ENCODE measurements at regions not wholly inside any gene's neighbourhood (a gene's known extent, or its start where the extent isn't known, plus 50 kb on each side); places are given as distances from the start of the nearest gene placed in this dataset.
"Not testable (repeated sequence)": the region's sequence is repeated elsewhere in the genome, so short reads cannot be mapped to it uniquely, and the experiment has no call there.

DNA sequence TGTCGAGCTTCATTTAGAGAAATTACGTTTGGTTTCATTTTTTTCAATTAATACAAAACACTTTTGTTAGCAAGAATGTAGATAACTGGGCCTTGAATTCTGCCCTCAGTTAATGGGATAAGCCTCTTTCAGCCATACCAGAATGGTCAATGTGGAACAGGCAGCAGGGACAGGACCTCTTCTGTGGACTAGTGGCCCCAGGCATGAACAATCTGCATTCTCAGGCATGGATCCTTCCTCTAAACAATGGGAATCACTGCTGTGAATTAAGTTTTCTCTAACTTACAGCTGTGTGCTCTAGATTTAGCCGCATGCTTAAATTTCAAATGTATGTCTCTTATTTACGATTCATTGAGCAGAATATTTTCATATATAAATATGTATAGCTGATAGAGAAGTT lies 237.7 kb upstream of the PRKCQ start:
- DNase-seq (ENCODE audit: low spot score): no peak

- no peak for DNase-seq (ENCODE audit: low spot score)
Observed at GRCh38 chr10:6815346-6815745, 235.3 kb upstream of the PRKCQ start.

DNA sequence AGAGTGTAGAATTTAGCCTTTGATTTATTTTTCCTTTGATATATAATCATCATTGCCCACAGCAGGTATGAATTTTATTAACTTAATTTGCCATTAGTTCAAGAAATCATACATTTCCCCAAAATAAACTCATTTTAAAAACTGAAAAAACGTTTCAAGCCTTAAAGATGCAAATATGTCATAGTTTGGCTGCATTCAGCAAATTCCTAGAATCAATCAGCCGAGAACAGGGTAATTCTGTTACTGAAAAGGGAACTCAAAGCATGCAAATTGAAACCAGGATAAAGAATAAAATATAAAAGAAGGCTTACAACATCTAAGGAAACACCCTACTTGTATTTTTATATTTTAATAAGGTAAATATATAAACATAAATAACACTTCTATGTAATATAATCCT lies 233.8 kb upstream of the PRKCQ start:
- no peak for DNase-seq (ENCODE audit: low spot score)

DNA sequence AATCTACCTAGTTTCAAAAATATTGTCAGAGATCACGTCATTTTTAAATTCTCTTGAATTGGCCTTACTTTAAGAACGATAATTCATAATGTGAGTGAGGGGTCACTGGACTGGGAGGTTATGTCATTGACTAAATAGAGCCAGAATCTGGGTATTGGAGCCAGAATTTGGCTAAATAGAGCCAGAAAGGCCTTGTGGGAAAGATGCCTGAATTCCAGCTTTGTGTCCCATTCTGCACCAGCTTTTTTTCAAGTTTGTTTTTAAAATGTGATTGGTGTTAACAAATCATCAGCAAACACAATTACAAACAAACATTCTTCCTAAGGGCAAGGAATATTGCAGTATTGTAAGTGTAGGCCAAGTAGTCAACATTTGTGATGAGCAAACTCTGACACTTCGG lies 233.2 kb upstream of the PRKCQ start:
- DNase-seq (ENCODE audit: low spot score): no peak

- no peak for DNase-seq (ENCODE audit: low spot score)
Observed at GRCh38 chr10:6811153-6811552, 231.1 kb upstream of the PRKCQ start.

GRCh38 chr10:6803427-6803783 lies 223.3 kb upstream of the PRKCQ start:
- no peak for DNase-seq (ENCODE audit: low spot score)

- no peak for DNase-seq (ENCODE audit: low spot score)
Observed at GRCh38 chr10:6802759-6803426, 222.8 kb upstream of the PRKCQ start.

- no peak for DNase-seq (ENCODE audit: low spot score)
Observed at GRCh38 chr10:6796231-6796630, 216.2 kb upstream of the PRKCQ start.

- DNase-seq (ENCODE audit: low spot score): no peak
Observed at GRCh38 chr10:6795541-6795940, 215.5 kb upstream of the PRKCQ start.

DNA sequence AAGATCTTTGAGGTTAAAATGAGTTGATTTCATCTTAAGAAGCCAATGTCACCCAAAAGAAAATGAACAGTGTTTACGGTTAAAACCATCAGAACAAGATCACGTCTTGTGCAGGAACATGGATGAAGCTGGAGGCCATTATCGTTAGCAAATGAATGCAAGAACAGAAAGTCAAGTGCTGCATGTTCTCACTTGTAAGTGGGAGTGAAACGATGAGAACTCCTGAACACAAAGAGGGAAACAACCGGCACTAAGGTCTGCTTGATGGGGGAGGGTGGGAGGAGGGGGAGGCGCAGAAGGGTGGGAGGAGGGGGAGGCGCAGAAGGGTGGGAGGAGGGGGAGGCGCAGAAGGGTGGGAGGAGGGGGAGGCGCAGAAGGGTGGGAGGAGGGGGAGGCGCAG lies 214.8 kb upstream of the PRKCQ start:
- DNase-seq (ENCODE audit: low spot score): not testable (repeated sequence)

GRCh38 chr10:6794441-6794840 lies 214.4 kb upstream of the PRKCQ start:
- DNase-seq (ENCODE audit: low spot score): no peak

DNA sequence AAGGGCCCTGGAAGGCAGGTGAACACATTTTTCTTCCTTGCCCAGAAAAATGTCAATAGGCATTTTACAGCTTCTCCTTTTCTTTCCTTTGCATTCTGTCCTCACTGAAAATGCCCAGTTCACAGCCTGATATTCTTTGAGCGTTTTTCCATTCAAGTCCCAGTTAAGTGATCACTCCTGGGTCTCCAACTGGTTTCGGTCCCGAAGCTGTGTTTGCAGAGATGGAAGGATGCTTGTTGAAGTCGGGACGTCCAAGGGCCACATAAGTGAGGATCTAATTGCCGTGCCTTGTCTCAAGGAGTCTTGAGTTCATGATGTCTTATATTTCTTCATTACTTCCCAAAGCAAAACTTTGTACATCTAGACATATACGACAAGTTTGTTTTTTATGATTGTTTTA lies 208.7 kb upstream of the PRKCQ start:
- DNase-seq (ENCODE audit: low spot score): no peak

- no peak for DNase-seq (ENCODE audit: low spot score)
Observed at GRCh38 chr10:6788231-6788630, 208.2 kb upstream of the PRKCQ start.

DNA sequence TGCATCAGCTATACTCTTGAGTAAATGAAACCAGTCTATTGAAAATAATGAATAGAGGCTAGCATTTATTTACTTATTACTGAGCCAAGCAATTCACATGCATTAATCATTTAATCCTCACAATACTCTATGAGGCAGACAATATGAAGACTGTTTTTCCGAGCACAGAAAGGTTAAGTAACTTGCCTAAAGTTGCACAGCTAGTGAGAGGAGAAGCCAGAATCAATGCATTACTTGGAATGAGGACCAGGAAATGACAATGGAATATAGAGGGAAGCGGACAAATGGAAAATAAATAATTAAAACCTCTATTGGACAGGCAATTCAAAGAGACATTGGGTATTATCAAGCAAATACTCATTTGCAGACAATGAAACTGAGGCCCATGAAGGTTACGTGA lies 207.6 kb upstream of the PRKCQ start:
- DNase-seq (ENCODE audit: low spot score): no peak

DNA sequence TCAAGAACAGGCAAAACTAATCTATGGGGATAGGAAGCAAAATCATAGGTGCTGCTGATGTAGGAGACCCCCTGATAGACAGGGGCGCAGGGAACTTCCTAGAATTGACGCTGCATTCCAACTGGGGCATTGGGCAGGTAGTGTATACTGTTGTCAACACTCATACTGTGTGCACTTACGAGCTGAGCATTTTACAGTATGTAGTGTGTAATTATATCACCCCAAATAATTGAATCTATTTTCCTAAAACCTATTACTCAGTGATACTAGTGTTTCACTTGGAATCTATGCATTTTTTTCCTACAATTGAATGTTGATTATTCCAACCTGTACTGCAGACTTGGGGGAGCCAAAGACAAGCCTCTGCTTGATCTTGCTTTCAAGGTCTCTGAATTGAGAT lies 207.0 kb upstream of the PRKCQ start:
- no peak for DNase-seq (ENCODE audit: low spot score)

- DNase-seq (ENCODE audit: low spot score): peak; percentile 7
Observed at GRCh38 chr10:6786579-6787031, 206.5 kb upstream of the PRKCQ start.

DNA sequence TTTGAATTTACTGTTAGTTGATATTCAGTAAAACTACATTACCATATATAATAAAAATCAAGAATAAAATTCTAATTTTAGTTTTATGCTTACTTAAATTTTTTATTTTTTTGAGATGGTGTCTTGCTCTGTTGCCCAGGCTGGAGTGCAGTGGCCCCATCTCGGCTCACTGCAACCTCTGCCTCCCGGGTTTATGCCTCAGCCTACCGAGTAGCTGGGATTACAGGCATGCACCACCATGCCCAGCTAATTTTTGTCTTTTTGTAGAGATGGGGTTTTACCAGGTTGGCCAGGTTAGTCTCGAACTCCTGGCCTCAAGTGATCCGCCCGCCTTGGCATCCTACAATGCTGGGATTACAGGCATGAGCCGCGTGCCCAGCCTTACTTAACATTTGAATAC lies 204.4 kb upstream of the PRKCQ start:
- DNase-seq (ENCODE audit: low spot score): not testable (repeated sequence)

GRCh38 chr10:6783471-6783870 lies 203.4 kb upstream of the PRKCQ start:
- no peak for DNase-seq (ENCODE audit: low spot score)

DNA sequence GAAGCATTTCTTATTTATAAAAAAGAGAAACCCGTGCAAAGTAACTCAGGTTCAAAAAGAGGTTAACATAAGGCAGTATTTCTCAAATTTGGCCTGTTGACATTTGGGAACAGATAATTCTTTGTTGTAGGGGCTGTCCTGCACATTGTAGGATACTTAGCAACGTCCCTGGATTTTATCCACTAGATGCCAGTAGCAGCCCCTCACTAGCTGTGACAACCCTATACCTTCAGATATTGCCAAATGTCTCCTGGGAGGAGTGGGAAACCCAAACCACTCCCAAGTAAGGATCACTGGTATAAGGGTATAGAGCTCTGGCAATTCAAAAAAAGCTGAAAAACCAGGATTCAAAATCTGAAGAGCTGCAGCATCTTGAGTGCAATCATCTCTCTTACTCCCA lies 202.3 kb upstream of the PRKCQ start:
- no peak for DNase-seq (ENCODE audit: low spot score)

- no peak for DNase-seq (ENCODE audit: low spot score)
Observed at GRCh38 chr10:6781133-6781770, 201.2 kb upstream of the PRKCQ start.

GRCh38 chr10:6780008-6780677 lies 200.1 kb upstream of the PRKCQ start:
- no peak for DNase-seq (ENCODE audit: low spot score)

GRCh38 chr10:6778992-6779701 lies 199.1 kb upstream of the PRKCQ start:
- peak; percentile 87 for DNase-seq (ENCODE audit: low spot score)

DNA sequence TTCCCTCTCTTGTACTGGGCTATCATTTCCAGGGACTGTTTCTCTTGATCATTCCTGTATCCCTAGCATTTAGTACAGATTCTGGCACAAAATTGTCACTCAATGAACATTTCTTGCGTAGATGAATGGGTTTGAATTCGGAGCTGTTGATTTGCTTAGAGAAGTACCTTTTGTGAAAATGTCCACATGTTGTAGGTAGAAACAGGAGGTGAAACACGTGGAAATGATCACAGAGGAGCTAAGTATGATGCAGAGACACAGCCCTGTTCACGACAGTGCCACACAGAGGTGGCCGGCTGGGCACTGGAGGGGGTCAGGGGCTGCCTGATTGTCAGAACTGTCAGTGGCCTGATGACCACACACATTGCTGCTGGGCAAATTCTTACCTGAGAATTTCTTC lies 196.1 kb upstream of the PRKCQ start:
- no peak for DNase-seq (ENCODE audit: low spot score)
